GM23338 (cell line): ENCODE measurements at regions not wholly inside any gene's neighbourhood (a gene's known extent, or its start where the extent isn't known, plus 50 kb on each side); places are given as distances from the start of the nearest gene placed in this dataset.

Experiments used
- CTCF ChIP-seq, 2 experiments: fragments of 200-600 bp in 1 of 2; sonication (generic) in 1 of 2; conservative IDR thresholded peaks; 2 replicates each; pipeline versions ENCODE4 v1.5.1 to v1.6.1; 2016 to 2017; ENCODE audit warnings: antibody characterized with exemption in 2 of 2, low read depth in 2 of 2, mild to moderate bottlenecking in 2 of 2, moderate library complexity in 1 of 2
- EZH2 ChIP-seq: fragments of 200-600 bp; sonication (generic); IDR thresholded peaks from one replicate; pipeline ENCODE4 v1.8.0; 2017; ENCODE audit warnings: antibody characterized with exemption, mild to moderate bottlenecking, low read depth; ENCODE audit not compliant: unreplicated experiment

GRCh38 chrX:125758819-125759218 lies 407.3 kb downstream of the DCAF12L2 start:
- TF ChIP-seq CTCF (conservative IDR thresholded peaks at IDR 0.05; ENCODE audit: low read depth in 2 of 2) (no peak), EZH2 (no peak)
